ENCODE measurements at regions not wholly inside any gene's neighbourhood (a gene's known extent, or its start where the extent isn't known, plus 50 kb on each side); places are given as distances from the start of the nearest gene placed in this dataset.
"Not testable (repeated sequence)": the region's sequence is repeated elsewhere in the genome, so short reads cannot be mapped to it uniquely, and the experiment has no call there.

GRCh38 chr3:171915275-171915674 is 72.1 kb downstream of the TMEM212 start:
- DNase-seq (ENCODE audit: low read depth) = no peak

DNA sequence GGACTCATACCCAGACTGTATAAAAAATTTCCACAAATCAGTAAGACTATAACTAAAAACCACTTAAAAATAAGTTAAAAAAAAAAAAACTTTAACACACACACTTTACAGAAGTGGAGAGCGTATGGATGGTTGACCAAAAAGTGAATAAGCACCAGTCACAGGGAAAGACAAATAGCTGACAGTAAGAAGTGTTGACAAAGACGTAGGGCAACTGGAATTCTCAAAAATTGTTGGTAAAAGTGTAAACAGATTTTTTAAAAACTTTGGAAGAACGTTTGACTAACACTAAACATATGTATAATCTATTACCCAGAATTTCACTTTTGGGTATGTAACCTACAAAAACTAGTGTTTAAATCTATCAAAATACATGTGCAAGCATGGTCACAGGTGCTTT is 73.7 kb downstream of the TMEM212 start:
- no peak for DNase-seq (ENCODE audit: low read depth)

DNA sequence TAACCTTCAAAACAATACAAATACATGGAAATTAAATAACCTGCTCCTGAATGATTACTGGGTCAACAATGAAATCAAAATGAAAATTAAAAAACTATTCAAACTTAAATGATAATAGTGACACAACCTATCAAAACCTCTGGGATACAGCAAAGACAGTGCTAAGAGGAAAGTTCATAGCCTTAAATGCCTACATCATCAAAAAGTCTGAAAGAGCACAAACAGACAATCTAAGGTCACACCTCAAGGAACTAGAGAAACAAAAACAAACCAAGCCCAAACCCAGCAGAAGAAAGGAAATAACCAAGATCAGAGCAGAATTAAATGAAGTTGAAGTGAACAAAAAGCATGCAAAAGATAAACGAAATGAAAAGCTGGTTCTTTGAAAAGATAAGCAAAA is 79.5 kb downstream of the TMEM212 start:
- DNase-seq (ENCODE audit: low read depth) = not testable (repeated sequence)

DNA sequence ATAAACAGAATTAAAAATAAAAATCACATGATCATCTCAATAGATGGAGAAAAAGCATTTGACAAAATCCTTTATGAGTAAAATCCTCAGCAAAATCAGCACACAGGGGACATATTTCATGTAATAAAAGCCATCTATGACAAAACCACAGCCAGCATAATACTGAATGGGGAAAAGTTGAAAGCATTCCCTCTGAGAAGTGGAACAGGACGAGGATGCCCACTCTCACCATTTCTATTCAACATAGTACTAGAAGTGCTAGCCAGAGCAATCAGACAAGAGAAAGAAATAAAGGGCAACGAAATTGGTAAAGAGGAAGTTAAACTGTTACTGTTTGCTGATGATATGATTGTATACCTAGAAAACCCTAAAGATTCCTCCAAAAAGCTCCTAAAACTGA is 80.5 kb downstream of the TMEM212 start:
- not testable (repeated sequence) for DNase-seq (ENCODE audit: low read depth)

DNA sequence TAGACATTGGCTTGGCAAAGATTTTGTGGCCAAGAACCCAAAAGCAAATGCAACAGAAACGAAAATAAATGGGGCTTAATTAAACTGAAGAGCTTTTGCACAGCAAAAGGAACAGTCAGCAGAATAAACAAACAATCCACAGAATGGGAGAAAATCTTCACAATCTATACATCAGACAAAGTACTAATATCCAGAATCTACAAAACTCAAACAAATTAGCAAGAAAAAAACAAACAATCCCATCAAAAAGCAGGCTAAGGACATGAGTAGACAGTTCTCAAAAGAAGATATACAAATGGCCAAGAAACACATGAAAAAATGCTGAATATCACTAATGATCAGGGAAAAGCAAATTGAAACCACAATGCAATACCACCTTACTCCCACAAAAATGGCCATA is 81.7 kb downstream of the TMEM212 start:
- DNase-seq (ENCODE audit: low read depth) = not testable (repeated sequence)

DNA sequence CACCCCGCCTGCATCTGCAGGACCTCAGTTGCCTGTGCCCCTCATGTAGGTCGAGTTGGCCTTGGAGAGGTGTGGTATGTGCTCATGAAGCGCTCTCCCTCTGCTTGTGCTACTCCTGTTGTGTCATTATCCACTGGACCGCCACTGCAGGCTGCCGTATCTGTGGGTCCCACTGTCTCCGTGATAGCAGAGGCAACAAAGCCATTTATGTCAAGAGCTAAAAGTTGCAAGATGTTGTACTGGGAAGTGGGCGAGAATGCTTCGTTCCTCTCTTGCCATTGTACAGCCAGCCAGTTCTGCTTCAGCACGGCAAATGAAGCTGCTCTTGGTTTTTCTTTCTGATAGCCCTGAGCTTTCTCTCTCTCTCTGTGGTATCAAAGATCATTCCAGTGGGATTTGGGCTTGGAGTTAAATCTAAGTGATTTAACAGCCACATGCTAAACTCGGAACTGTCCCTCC is 89.0 kb downstream of the TMEM212 start:
- no peak for DNase-seq (ENCODE audit: low read depth)

- DNase-seq (ENCODE audit: low read depth) = no peak
Measured at GRCh38 chr3:171933441-171933840, 90.3 kb downstream of the TMEM212 start.

DNA sequence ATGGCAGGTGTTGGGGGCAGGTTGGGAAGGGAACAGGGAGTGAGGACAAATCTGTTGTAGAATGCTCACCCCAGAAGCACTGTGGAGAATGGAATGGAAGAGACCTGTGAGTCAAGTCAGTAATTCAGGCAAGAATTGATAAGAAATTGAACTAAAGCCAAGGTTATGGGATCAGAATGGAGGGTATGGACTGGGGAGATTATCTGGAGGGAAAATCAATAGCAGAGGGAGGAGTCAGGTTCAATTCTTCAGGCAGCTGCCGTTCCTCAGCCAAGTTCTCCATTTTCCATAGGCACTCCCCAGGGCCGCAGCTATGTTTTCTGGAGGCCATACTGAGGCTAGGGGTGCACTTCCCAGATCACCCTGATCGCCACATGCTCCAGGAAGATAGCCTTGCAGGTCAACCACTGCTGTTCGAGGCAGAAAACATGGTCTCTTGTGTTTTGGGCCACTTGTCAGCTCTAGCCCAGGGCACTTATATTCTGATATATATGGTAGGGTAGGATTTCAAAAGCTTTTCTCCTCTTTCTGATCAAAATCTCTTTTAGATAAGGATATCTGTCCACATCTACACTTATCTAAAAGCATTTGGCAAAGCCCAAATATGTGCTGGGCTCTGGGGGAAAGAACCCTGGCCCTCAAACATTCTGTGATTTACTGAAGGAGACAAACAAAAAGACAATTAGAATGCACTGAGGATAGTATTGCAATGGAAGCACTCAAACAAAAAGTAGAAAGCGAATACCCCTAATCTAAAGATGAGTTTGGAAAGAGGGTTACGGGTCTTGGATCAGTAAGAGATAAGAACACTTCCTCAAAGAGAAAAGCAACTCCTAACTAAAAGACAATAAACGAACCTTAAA is 92.3 kb downstream of the TMEM212 start:
- no peak for DNase-seq (ENCODE audit: low read depth)

DNA sequence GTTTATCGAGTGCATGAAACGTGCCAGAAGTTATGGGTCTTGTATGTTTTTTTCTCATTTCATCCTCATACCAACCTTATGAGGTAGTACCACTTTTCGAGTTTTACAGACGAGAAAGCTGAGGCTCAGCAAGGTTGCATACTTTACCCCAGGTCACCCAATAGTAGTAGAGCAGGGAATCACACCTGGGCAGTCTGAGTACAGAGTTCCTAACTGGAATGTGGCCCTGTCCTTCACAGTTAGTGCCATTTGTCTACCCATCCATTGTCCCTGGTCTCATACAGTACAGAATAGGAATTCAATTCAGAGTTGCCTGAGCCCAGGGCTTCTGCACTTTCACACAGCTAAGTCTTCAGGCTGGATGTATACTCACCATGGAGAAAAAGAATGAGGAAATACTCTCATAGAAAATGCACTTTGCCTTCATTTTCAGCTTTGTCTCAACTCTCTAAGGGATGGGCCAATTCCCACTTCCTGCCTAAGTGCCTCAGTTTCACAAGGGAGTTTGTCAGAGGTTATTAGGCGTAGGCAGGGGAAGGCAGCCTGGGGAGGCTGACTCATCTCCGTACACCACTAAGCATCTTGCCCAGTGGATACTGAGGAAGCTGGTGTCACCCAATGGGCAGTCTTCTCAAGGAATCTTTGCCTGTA is 93.2 kb downstream of the TMEM212 start:
- DNase-seq (ENCODE audit: low read depth) = peak; percentile 95

DNA sequence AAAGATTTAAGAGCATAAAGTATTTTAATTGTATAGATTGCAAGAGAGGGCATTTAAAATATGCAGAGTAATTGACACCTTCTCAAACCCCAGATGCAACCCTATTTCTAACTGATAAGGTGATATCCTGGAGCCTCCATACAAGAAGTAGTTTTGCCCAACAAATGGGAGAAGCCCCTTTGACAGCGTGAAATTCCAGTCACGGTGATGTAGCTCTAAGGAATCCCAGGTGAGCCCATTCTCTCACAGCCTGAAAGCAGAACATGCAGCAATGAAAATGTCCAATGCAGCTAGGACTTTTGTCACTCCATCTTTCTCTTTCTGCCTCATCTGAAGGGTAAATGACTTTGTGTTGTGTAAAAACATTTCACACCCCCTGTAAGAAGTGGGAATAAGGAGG is 96.4 kb downstream of the TMEM212 start:
- DNase-seq (ENCODE audit: low read depth) = no peak

- no peak for DNase-seq (ENCODE audit: low read depth)
Measured at GRCh38 chr3:171940151-171940649, 97.1 kb downstream of the TMEM212 start.

- no peak for DNase-seq (ENCODE audit: low read depth)
Measured at GRCh38 chr3:171943262-171944117, 95.9 kb upstream of the FNDC3B start.

DNA sequence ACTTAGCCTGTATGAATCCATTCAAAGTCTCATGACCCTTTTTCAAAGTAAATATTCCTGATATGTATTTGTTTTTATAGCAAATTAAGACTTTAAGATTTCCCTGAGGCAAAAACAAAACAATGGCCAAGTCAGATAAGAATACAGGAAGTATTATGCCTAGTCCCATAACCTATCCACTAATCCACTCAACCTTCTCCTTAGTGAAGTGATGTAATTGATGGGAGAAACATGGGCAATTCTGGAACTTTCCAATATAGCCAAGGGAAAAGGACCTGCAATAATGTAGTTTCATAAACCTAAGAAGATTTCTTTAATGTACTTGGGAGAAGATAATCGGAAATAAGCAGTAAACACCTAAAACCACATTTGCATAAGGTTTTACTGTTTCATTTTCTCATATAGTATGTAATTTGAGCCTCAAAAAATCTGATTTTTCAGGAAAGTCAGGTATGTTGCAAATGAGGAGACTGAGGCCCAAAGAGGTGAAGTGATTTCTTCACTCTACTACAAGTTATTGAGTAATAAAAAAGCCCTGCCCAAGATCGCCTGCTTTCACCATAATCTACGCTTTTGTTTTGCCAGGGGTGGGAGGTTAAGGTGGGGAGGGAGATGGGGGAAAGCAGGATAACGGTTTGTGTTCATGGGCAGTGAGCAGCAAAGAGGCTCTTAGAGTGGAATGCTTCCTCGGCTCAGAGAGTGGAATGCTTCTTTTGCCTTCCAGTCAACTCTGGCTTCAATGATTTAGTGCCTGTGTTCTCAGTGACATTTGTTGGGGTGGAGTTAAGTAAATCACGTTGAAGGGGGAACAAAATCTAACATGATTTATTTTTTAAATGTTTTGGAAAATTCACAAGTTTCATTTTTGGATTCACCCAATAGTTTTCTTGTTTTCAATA is 95.0 kb upstream of the FNDC3B start:
- peak; percentile 41 for DNase-seq (ENCODE audit: low read depth)

DNA sequence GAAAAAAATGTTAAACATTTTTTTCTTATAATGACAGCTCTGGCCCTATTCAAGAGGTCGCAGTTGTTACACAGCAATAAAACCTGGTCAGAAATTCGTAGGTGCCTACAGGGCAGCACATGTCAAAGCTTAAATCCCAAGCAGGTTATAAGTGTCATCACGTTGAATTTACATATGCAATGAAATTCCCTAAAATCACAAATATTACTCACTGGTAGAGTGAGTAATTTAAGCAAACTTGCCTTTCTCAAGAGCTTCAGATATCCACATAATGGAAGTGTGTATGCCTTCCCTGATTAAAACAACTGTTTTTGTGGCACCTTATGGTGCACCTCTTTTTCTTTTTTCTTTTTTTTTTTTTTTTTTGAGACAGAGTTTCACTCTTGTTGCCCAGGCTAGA is 90.7 kb upstream of the FNDC3B start:
- no peak for DNase-seq (ENCODE audit: low read depth)

- DNase-seq (ENCODE audit: low read depth) = no peak
Measured at GRCh38 chr3:171949554-171949953, 89.8 kb upstream of the FNDC3B start.

DNA sequence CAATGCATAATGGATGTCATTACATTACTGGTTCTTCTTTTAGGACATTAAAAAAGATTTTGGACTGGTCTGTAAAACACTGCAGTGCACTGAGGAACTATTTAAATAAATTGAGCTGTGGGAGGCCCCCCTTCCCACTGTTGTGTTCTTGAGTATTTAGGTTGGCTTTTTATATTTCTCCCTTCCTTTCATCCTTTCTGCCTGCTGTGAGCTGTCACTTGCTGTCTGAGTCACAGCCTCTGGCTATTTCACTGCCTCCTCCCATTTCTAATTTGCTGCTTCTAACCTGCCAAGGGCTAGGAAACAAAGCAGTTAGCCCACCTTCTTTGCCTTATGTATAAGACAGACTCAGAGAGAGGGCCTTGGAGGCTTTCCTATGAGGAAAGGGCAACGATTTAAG is 89.0 kb upstream of the FNDC3B start:
- peak; percentile 57 for DNase-seq (ENCODE audit: low read depth)

GRCh38 chr3:171951597-171951996 is 87.8 kb upstream of the FNDC3B start:
- no peak for DNase-seq (ENCODE audit: low read depth)

- peak; percentile 38 for DNase-seq (ENCODE audit: low read depth)
Measured at GRCh38 chr3:171953301-171954022, 85.9 kb upstream of the FNDC3B start.

DNA sequence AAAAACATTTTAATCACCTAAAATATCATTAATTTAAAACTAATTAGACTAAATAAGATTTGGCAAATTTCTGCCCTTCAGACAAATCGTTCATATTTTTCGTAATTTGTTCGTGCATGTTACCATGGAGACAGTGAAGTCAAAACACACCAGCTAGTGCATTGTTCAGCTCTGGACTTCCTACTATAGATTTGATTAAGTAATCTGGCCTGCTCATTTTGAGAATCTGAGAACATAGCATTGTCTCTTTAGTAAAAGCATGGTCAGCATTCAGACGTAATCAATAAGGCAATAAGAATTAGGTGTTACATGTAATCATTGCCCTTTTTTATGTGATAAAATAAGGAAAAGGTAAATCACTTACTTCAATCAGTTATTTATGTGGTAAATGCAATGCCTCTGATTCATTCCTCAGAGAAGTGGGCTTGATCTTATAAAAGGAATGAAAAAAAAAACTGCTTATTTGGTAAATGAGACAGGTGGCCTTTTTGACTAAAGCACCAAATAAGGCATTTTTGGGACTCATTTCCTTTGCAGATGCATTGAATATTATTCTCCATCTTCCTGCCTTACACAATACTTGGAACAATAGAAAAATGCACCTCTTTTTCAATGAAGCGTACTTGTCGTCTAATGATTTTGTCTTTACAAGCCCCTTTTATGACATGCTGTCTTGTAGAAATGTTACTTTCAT is 84.5 kb upstream of the FNDC3B start:
- DNase-seq (ENCODE audit: low read depth) = peak; percentile 40

DNA sequence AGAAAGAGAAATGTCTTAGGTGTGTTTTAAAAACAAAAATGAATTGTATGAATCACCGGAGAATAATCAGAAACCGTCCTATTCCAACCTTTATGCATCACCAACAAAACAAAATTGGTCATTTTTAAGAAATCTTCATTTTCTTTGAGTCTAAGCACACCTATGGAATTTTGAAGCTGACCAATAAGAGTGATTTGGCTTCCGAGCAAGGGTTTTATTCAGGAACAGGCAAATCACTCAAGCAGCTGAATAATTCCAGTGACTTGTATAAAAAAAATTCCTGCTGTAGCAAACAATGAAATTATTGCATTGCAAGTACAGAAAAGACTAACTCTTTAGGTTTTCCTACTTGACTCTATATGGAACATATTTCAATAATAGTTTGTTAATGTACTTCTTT is 83.8 kb upstream of the FNDC3B start:
- DNase-seq (ENCODE audit: low read depth) = no peak

Measured in iris pigment epithelial cell (primary cell).